HG03280 (cell line): ENCODE measurements at regions not wholly inside any gene's neighbourhood (a gene's known extent, or its start where the extent isn't known, plus 50 kb on each side); places are given as distances from the start of the nearest gene placed in this dataset.
"Not testable (repeated sequence)": the region's sequence is repeated elsewhere in the genome, so short reads cannot be mapped to it uniquely, and the experiment has no call there.

ENCODE experiments used
- ATAC-seq: cut with Tn5 transposase; IDR thresholded peaks from one replicate; pipeline ENCODE4 v1.9.1; 2021; ENCODE audit warnings: mild to moderate bottlenecking, moderate library complexity; ENCODE audit not compliant: unreplicated experiment

DNA sequence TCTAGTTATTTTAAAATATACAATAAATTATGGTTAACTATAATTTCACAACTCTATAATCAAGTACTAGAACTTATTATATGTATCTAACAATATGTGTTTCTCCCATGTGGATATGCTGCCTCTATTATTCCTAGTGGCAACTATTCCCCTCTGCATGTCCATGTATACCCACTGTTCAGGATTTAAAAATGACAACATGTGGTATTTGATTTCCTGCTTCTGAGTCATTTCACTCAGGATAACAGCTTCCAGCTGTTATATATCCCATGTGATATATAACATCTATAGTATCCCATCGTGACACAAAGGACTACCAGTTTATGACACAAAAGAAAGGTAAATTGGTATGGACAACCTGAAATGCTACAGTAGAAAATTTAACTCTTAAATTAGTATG lies 167.4 kb upstream of the TACR3 start:
- no peak for ATAC-seq

DNA sequence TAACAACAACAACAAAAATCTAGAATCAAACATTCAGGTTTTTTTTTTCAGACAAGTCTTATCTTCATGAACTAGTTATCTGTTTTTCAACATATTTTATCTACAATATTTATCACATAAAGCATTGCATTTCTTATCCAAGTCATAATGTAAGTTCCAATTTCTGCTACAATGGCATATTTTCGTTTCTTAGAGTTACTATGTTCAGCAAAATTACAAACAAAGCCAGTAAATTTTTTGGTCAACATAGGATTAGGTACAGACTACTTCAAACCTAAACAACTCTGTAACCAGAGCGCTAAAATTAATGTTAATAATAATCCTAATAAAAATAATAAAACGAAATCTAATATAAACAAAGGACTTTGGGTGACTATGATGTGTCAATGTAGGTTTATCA lies 165.4 kb upstream of the TACR3 start:
- no peak for ATAC-seq

DNA sequence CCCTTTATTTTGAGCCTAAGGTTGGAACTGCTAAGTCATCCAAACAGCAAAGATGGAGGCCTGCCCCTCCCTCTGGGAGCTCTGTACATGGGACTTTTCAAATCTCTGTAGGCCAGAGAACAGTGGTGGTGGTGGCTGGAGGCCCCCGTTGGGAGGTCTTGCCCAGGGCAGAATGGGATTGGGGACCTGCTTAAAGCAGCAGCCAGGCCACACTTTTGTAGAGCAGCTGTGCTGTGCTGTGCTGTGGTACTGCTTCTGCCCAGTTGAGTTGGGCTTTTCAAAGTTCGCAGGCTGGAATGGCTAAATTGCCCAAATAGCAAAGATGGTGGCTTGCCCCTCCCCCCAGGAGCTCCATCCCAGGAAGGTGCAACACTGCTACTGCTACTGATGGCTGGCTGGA lies 147.5 kb upstream of the TACR3 start:
- no peak for ATAC-seq

DNA sequence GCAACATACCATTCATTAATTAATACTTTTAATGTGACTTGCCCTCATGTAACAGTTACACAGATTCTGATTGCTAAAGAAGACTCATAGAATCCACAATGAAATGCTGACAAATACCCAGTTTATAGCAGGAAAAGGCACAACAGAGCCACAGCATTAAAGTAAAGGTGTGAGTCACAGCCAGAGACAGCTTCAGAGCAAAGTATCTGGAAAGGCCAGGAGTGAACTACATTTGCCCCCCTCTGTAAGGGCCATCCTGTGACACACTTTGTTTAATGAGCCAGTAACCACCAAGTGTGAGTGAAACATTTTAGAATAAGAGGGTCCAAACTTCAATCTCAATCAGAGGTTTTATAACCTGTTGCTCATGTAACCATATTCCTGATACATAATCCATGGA lies 133.8 kb upstream of the TACR3 start:
- no peak for ATAC-seq

DNA sequence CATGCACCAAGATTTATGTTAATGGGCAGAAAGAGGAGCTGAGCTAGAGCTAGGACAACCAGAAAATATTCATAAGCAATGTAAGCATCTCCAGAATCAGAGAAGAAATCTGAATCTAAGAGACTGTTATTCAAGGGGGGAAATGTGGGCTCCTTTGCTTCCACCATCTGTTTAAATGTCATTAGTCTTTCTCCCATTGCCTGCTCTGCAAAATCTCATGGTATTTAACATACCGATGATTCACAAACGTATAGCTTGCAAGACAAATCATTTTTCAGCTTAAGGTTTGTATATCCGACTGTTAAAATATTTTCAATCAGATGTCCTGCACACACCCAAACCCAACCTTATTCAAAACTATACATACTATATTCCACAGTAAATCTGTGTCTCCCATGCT lies 133.4 kb upstream of the TACR3 start:
- ATAC-seq: no peak

DNA sequence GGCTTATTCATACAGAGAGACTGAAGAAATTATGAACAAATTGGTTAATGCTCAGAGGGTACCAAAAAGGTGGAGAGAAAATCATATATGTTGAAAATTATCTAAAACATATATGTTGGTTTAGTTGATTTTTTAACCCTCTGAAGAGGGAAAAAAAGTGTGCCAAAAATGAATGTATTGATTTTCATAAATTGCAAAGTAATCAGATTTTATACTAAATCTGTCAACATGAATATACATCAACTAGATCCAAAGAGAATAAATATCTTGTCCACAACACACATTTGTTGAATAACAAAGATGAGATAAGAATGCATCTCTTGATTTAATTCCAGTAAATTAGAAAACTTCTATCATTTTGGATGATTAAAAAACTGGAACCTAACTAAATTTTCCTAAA lies 125.3 kb upstream of the TACR3 start:
- no peak for ATAC-seq

DNA sequence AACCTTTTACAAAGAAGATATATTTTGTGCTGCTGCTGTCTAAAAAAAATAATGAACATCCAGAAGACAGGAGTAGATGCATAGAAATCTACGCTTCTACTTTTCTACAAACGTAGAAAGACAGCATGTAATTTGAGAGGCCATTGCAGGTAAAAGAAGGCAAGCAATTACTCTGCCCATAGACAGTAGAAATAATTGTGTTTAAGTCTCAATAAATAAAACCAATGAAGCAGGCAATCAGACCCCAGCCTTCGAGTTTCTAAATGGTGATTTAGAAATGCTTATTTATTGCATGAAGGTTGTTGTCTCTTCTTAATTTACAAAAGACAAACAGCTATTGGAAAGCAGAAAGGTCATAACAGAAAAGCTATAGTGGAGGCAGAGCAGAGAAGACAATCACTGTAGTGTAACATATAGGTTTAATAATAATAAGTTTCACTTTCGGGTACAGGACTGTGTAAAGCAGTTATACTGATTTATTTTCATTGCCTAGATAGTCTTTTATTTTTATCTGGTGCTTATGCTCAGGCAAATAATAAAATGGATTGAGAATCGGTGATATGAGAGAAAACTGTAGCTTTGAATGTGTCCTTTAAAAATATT lies 123.0 kb upstream of the TACR3 start:
- no peak for ATAC-seq

DNA sequence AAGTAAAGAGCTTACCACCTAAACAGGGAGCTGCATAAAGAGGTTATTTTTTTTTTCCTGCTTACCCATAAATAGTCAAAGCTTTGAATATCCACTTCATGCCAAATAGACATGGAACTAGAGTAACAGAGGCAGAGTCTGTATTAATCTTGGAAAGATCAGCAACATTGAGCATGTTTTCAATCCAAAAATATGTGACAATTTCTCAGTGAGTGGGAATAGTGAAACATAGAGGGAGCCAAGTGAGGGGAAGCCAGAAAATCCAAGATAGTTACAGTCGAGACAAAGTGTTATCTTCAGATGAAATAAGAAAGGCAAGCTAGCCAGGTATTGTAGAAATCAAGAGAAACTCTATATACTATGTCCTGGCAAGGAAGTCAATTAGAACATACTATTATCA lies 122.3 kb upstream of the TACR3 start:
- no peak for ATAC-seq

DNA sequence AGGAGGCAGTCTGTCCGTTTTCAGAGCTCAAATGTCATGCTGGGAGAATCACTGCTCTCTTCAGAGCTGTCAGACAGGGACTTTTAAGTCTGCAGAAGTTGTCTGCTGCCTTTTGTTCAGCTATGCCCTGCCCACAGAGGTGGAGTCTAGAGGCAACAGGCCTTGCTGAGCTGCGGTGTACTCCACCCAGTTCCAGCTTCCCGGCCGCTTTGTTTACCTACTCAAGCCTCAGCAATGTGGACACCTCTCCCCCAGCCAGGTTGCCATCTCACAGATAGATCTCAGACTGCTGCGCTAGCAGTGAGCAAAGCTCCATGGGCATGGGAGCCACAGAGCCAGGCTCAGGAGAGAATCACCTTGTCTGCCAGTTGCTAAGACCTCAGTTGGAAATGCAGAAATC lies 90.5 kb upstream of the TACR3 start:
- not testable (repeated sequence) for ATAC-seq

DNA sequence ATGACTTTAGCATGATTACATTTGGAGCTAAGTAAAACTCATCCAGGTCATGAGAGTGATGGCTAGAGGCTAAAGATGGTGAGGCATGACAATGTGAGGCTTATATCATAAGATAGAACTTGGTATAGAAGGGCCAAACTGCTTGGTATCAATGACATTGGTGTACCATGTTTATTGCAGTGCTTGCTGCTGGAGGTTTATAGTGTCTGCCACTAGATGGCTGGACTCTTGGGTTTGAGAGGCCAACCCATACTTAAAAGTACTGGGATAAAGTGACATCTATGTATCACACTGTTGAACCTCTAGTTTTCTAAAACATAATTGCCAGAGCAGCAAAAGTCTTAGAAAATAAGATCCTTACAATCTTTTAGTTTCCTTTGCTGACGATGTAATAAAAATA lies 83.0 kb upstream of the TACR3 start:
- no peak for ATAC-seq

DNA sequence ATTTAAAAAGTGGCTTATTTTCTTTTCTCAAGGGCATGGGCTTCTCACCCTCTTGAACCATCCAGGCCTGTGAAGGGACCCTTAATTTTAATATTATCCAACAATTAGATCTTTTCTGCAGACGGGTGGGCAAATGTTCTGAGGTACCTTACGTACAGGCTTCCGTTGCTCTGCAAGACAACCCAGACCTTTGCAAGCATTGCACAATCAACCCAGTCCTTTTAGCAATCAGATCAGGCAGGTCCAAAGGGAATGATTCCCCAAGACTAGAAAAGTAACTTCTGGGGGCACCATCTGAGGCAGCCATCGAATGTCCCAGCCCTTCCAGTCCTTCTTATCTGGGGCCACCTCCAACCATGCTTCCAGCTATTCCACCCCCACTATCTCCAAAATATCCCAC lies 67.3 kb upstream of the TACR3 start:
- no peak for ATAC-seq

DNA sequence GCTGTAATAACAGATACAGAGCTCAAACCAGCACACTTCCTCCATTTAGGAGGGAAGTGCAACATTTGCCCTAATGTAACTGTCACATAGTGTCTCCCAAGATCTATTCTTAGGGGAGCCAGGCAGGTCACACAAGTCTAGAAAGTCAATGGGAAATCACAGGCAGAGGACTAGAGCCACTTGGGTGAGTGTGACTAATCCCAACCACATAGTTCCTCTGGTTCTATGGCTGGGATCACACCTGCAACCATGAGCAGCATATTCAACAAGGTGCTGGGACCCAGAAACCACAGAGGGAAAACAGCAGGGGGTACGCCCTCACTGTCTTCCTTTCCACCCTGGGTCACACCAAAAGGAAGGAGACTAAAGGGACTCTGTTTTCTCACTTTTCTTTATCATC lies 66.8 kb upstream of the TACR3 start:
- no peak for ATAC-seq

DNA sequence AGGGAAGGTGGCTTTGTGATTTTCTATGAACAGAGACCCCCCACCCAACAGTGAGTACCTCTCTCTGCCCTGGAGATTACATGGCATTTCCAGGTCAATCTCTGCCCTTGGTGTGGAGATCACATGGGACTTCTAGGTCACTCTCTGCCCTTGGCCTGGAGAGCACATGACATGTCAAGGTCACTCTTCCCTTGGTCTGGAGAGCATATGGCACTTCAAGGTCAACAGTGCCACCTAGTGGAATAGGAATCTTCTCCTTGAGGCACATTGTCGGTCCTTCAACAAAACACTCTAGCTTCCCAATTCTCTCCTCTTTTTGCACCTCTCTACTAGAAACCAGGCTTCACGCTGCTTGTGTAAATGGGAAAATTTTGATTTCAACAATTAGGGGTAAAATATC lies 66.2 kb upstream of the TACR3 start:
- peak; percentile 82 for ATAC-seq

DNA sequence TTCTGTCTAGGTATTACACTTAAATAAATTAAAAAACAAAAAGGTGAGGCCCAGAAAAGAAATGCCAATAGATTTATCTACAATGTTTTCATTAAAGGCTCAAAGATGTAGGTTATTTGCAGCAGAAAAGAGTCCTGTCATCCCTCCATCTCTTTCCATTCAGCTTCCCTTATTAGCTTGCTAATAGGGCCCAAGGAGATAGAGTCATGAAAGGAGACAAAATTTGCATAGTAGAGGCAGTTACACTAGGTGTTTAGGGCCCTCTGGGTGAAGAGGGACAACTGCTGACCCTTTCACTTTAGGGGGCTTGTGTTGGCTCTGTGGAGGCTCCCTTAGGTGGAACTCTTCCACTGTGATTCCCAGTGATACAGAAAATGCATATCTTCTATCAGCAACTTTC lies 58.4 kb upstream of the TACR3 start:
- ATAC-seq: no peak

DNA sequence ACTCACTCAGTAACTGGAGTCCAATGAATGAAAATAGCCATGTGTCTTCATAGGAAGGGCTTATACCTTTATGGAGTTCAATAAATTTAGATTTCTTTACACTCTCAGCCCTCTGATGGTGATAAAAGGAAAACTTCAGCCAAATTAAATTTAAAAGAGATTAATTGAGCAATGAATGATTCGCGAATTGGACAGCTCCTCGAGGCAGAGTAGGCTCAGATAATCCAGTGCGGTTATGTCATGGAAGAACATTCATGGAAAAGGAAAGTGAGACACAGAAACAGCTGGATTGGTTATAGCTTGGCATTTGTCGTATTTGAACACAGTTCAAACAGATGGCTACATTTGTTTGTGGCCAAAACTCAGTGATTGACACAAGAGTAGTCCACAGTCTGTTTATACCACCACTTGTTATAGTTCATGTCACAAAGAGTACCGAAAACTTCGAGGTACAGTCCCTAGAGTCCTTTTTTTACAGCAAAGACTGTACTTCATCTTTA lies 54.6 kb upstream of the TACR3 start:
- ATAC-seq: no peak

DNA sequence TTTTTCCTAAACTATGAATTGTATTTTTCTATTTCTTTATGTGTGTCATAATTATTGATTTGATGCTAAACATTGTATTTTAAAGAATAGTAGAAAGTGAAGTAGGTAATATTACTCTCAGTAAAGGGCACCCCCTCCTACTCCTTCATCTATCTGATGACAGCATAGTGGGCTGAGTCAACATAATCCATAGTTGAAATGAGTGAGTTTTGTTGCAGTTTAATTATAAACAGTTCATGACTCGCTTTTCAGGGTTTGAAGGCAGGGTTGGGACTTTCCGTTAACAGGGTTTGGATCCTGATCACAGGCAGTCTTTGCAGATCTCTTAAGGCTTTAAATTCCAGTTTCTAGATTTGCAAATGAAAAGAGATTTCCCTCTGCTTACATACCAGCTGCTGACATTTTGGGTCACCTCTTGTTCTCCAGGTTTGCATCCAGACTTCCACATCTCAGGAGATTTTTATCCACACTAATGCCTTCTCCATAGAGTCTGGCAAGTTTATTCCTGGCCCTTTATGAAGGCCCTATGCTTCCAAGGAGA lies 54.0 kb upstream of the TACR3 start:
- no peak for ATAC-seq
